Chondrocyte (in vitro differentiated cells): ENCODE measurements at regions not wholly inside any gene's neighbourhood (a gene's known extent, or its start where the extent isn't known, plus 50 kb on each side); places are given as distances from the start of the nearest gene placed in this dataset.
"Not testable (repeated sequence)": the region's sequence is repeated elsewhere in the genome, so short reads cannot be mapped to it uniquely, and the experiment has no call there.

Source experiments
- DNase-seq: peaks from one replicate; pipeline ENCODE4 v3.0.0; 2021; ENCODE audit warnings: mixed read lengths, low spot score
- H3K27ac Mint-ChIP-seq: one replicate; pipeline ENCODE4 v1.8.0; 2021; ENCODE audit warnings: mild to moderate bottlenecking, moderate library complexity, mixed read lengths; ENCODE audit not compliant: unreplicated experiment
- H3K27me3 Mint-ChIP-seq: 2 replicates; pipeline ENCODE4 v1.8.0; 2021; ENCODE audit warnings: low read depth, mixed read lengths
- H3K36me3 Mint-ChIP-seq: 2 replicates; pipeline ENCODE4 v1.8.0; 2021; ENCODE audit warnings: low read depth, mixed read lengths
- H3K4me1 Mint-ChIP-seq: 2 replicates; pipeline ENCODE4 v1.8.0; 2021; ENCODE audit warnings: low read depth, mild to moderate bottlenecking, mixed read lengths
- H3K4me3 Mint-ChIP-seq: one replicate; pipeline ENCODE4 v1.8.0; 2021; ENCODE audit warnings: mild to moderate bottlenecking, moderate library complexity, mixed read lengths; ENCODE audit not compliant: unreplicated experiment
- H3K9me3 Mint-ChIP-seq: 2 replicates; pipeline ENCODE4 v1.8.0; 2021; ENCODE audit warnings: low read depth, mixed read lengths
- CTCF ChIP-seq: fragments of 200-600 bp; sonication (generic); IDR thresholded peaks from 2 replicates; pipeline ENCODE4 v1.5.0; 2021; ENCODE audit warnings: antibody characterized with exemption, mild to moderate bottlenecking, moderate library complexity

GRCh38 chr5:148880197-148880596, 53.8 kb downstream of the ADRB2 start:
- no peak for TF ChIP-seq CTCF
- Mint-ChIP-seq H3K4me3 (no peak overlapping the region), H3K9me3 (no peaks in the 10 kb centered on the region), H3K27me3 (no peaks in the 10 kb centered on the region), H3K36me3 (peaks cover 3% of the 10 kb centered on the region), H3K27ac (no peak overlapping the region), H3K4me1 (peaks cover 2% of the 10 kb centered on the region)
- DNase-seq, result no peak

DNA sequence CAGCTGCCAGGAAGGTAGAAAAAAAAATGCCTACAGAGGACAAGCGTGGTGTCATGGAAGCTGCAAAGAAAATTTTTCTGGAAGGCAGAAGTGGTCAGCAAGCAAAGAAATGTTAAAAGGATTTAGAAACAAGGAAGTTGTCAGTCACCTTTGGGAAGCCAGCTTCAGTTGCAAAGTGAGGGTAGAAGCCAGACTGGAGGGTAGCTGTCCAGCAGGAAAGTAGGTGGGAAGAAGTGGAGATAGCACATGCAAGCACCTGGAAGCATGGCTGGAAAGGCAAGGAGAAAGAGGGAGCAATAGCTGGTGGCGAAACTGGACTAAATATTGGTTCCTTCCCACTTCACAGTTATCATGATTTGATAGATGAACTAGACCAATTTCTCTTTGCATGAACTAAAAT, 54.3 kb downstream of the ADRB2 start:
- no peaks in the 10 kb centered on the region for H3K9me3 Mint-ChIP-seq
- H3K4me1 Mint-ChIP-seq, result no peaks in the 10 kb centered on the region
- H3K27ac Mint-ChIP-seq, result no peak overlapping the region
- no peak for TF ChIP-seq CTCF
- H3K4me3 Mint-ChIP-seq, result no peak overlapping the region
- DNase-seq, result no peak
- no peaks in the 10 kb centered on the region for H3K27me3 Mint-ChIP-seq
- peaks cover 3% of the 10 kb centered on the region for H3K36me3 Mint-ChIP-seq

GRCh38 chr5:148882332-148882731, 55.9 kb downstream of the ADRB2 start:
- H3K4me3 Mint-ChIP-seq, result no peak overlapping the region

GRCh38 chr5:148884339-148885020, 58.1 kb downstream of the ADRB2 start:
- Mint-ChIP-seq H3K27me3 (peaks cover 3% of the 10 kb centered on the region), H3K9me3 (no peaks in the 10 kb centered on the region), H3K4me3 (no peak overlapping the region), H3K4me1 (no peaks in the 10 kb centered on the region), H3K36me3 (peaks cover 3% of the 10 kb centered on the region), H3K27ac (no peak overlapping the region)
- no peak for DNase-seq
- TF ChIP-seq CTCF, result no peak

More at GRCh38 chr5:148882332-148882731, 55.9 kb downstream of the ADRB2 start:
- Mint-ChIP-seq H3K27me3 (no peaks in the 10 kb centered on the region), H3K4me1 (no peaks in the 10 kb centered on the region), H3K27ac (no peak overlapping the region), H3K9me3 (no peaks in the 10 kb centered on the region), H3K36me3 (peaks cover 3% of the 10 kb centered on the region)
- no peak for DNase-seq
- TF ChIP-seq CTCF, result no peak

DNA sequence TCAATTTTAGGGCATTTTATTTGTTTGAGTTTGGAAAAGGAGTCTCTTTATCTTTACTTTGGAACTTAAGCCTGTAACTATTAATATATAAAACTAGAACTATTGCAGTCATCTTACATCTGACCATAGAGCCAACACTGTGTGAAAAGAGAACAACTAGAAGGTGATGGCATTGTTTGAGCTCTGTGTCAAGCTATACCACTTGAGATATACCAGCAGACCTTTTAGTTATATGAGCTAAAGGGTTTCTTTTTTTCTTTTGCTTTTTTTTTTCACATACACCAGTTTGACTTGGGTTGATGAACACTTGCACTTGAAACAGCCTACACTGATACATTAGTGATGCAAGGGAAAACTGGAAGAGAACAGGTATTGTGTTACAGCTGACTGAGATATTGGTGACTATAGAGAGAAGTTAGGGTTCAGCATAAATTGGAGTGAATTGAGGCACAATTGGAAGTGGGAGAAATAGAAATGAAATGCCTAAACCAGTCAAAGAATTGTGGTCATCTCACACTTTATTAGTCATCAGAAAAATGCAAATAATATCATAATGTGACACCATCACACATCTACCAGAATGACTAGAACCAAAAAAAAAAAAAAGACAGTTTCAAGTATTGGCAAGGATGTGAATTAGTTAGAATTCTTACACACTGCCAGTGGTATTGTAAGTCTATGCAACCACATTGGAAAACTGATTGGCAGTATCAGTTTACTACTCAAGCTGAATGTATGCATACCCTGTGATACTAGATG, 60.9 kb downstream of the ADRB2 start:
- Mint-ChIP-seq H3K36me3 (peaks cover 3% of the 10 kb centered on the region), H3K4me3 (no peak overlapping the region), H3K27me3 (peaks cover 3% of the 10 kb centered on the region), H3K9me3 (peaks cover 9% of the 10 kb centered on the region), H3K4me1 (no peaks in the 10 kb centered on the region), H3K27ac (no peak overlapping the region)
- no peak for TF ChIP-seq CTCF
- no peak for DNase-seq

- not testable (repeated sequence) for H3K4me3 Mint-ChIP-seq, DNase-seq, H3K27me3 Mint-ChIP-seq, H3K4me1 Mint-ChIP-seq, H3K27ac Mint-ChIP-seq
- H3K36me3 Mint-ChIP-seq, result peaks cover 14% of the 10 kb centered on the region
- H3K9me3 Mint-ChIP-seq, result peaks cover 32% of the 10 kb centered on the region
These were observed 63.5 kb downstream of the ADRB2 start for GRCh38 chr5:148889936-148890335.

DNA sequence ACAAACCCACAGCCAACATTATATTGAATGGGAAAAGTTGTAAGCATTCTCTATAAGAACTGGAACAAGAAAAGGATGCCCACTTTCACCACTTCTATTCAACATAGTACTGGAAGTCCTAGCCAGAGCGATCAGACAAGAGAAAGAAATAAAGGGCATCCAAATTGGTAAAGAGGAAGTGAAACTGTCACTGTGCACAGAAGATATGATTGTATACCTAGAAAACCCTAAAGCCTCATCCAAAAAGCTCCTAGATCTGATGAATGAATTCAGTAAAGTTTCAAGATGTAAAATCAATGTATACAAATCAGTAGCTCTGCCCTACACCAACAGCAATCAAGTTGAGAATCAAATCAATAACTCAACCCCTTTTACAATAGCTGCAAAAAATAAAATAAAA, 69.0 kb downstream of the ADRB2 start:
- H3K36me3 Mint-ChIP-seq, result peaks cover 15% of the 10 kb centered on the region
- not testable (repeated sequence) for H3K4me1 Mint-ChIP-seq, H3K27me3 Mint-ChIP-seq, H3K27ac Mint-ChIP-seq, DNase-seq, H3K4me3 Mint-ChIP-seq
- peaks cover 31% of the 10 kb centered on the region for H3K9me3 Mint-ChIP-seq
